EH (cell line): ENCODE measurements at regions not wholly inside any gene's neighbourhood (a gene's known extent, or its start where the extent isn't known, plus 50 kb on each side); places are given as distances from the start of the nearest gene placed in this dataset.
A peak's percentile ranks its signal among the peaks of the same experiment; 100 is the strongest.

Experiments used
- DNase-seq: peaks from one replicate; pipeline ENCODE4 v3.0.0-alpha.2; 2015; ENCODE audit warnings: low read depth

GRCh38 chr13:64912141-64912540 is 2318.0 kb downstream of the PCDH9 start:
- peak; percentile 89 for DNase-seq

GRCh38 chr13:64910096-64910495 is 2320.0 kb downstream of the PCDH9 start:
- no peak for DNase-seq

GRCh38 chr13:64909184-64909583 is 2321.0 kb downstream of the PCDH9 start:
- no peak for DNase-seq

GRCh38 chr13:64900039-64900438 is 2330.1 kb downstream of the PCDH9 start:
- no peak for DNase-seq

GRCh38 chr13:64884976-64885375 is 2345.2 kb downstream of the PCDH9 start:
- DNase-seq: no peak

- DNase-seq: no peak
Observed at GRCh38 chr13:64877176-64877575, 2353.0 kb downstream of the PCDH9 start.

GRCh38 chr13:64871742-64872141 is 2358.4 kb downstream of the PCDH9 start:
- DNase-seq: peak; percentile 4

- DNase-seq: no peak
Observed at GRCh38 chr13:64869539-64869938, 2360.6 kb downstream of the PCDH9 start.

- no peak for DNase-seq
Observed at GRCh38 chr13:64867856-64868255, 2362.3 kb downstream of the PCDH9 start.

- DNase-seq: no peak
Observed at GRCh38 chr13:64866331-64866730, 2363.8 kb downstream of the PCDH9 start.

GRCh38 chr13:64855506-64855905 is 2374.6 kb downstream of the PCDH9 start:
- peak; percentile 58 for DNase-seq

GRCh38 chr13:64850017-64850416 is 2380.1 kb downstream of the PCDH9 start:
- DNase-seq: no peak

- DNase-seq: no peak
Observed at GRCh38 chr13:64849196-64849595, 2380.9 kb downstream of the PCDH9 start.

GRCh38 chr13:64847767-64848166 is 2382.4 kb downstream of the PCDH9 start:
- DNase-seq: no peak

GRCh38 chr13:64845110-64845509 is 2385.0 kb downstream of the PCDH9 start:
- no peak for DNase-seq

- DNase-seq: peak; percentile 7
Observed at GRCh38 chr13:64819081-64819480, 2411.1 kb downstream of the PCDH9 start.

GRCh38 chr13:64817691-64818090 is 2412.4 kb downstream of the PCDH9 start:
- DNase-seq: peak; percentile 55

- DNase-seq: peak; percentile 61
Observed at GRCh38 chr13:64810750-64811149, 2419.4 kb downstream of the PCDH9 start.

- no peak for DNase-seq
Observed at GRCh38 chr13:64808704-64809103, 2421.4 kb downstream of the PCDH9 start.

- DNase-seq: no peak
Observed at GRCh38 chr13:64801768-64802167, 2428.4 kb downstream of the PCDH9 start.

- no peak for DNase-seq
Observed at GRCh38 chr13:64798422-64798821, 2431.7 kb downstream of the PCDH9 start.

- no peak for DNase-seq
Observed at GRCh38 chr13:64793592-64793991, 2436.5 kb downstream of the PCDH9 start.

GRCh38 chr13:64793131-64793530 is 2437.0 kb downstream of the PCDH9 start:
- no peak for DNase-seq

- DNase-seq: no peak
Observed at GRCh38 chr13:64791373-64791772, 2438.8 kb downstream of the PCDH9 start.

- DNase-seq: no peak
Observed at GRCh38 chr13:64782466-64782865, 2447.7 kb downstream of the PCDH9 start.
